ENCODE measurements at regions not wholly inside any gene's neighbourhood (a gene's known extent, or its start where the extent isn't known, plus 50 kb on each side); places are given as distances from the start of the nearest gene placed in this dataset.
A peak's percentile ranks its signal among the peaks of the same experiment; 100 is the strongest.

GRCh38 chr12:132424811-132425210 is 65.1 kb upstream of the FBRSL1 start:
- no peak for DNase-seq (ENCODE audit: low read depth)

DNA sequence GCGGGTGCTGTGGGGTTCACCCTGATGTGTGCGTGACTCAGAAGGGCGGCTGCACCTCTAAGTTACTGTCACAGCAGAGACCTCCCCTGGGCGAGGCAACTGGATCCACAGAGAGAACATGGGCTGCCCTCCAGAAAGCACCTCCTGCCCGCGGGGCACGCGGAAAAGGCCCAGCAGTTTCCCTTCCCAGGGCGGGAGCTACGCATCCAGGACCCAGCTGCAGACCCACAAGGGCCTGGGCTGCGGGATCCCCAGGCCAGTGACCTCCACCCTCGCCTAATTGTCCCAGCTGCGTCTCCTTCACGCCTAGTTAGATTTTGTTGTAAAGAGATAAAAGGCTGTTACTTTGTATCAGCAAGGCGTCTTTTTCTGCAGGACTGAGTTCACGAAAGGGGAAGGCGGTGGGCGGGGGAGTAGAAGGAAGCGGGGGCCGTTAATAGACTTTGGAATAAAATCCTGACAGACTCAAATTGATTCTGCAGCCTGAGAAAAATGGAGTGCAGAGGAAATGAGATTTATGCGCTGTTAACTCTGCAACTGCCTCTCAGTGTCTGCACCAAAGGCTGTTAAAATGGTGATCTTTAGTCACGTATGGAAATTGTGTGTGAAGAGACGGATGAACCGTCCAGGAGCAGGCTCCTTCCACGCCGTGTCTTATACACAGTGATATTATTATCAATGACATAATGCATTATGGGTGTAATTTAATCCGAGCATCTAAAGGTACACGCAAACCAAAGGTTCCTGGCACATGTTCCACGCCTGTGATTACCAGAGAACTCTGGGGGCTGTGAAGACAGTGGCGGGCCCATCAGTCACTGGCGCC is 65.9 kb upstream of the FBRSL1 start:
- no peak for DNase-seq (ENCODE audit: low read depth)

DNA sequence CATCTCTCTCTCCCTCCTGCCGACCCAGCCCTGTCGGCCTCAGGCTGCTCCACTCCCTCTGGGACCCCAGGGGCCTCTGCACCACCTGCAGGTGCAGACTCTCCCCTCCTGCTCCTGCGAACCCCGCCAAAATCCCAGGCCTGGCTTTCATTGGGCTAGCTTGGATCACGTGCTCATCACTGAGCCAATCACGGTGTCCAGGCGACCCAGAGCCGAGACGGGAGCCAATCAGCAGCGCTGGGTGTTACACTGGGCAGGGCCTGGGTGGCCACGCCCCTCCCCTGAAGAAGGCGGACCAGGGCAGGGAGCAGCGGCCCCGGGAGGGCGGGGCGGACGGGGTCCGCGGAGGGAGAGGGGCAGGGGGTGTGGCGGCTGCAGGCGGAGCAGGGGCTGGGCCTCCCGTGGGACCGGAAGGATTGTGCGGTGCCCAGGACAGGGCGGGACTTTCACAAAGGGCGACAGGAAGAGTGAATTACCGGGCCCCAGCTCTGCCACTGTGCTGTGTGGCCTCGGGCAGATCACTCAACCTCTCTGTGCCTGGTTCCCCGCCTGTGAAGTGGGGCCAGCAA is 66.6 kb upstream of the FBRSL1 start:
- DNase-seq (ENCODE audit: low read depth) = no peak

- DNase-seq (ENCODE audit: low read depth) = no peak
Measured at GRCh38 chr12:132422381-132423043, 67.4 kb upstream of the FBRSL1 start.

GRCh38 chr12:132422040-132422380 is 67.9 kb upstream of the FBRSL1 start:
- DNase-seq (ENCODE audit: low read depth) = no peak

DNA sequence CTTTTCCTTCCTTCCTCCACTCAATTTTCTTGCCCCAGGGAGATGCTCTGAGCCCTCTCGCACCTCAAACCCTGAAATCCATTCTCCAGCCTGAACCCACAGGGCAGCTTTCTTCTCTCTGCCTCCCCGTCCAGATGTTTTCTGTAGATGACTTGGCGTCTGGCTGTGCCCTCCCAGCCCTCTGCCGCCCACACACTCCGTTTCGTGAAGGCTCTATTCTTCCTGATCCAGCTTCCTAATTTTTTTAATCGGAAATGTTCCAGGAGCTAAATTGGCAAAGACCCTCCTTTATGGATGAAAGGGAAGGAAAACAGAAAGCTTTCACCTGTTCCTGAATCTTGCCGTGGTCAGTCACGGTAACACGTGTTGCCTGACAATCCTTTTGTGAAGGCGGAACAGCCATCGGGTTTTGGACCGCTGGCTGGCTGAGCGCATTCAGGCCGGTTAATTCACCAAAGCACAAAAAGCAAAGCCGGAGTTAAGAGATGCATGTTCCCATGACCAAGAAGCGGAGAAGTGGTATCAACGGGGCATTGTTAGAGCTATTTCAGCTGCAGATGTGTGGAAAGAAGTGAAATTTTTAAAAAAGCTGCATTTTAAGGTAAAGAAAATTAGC is 70.2 kb upstream of the FBRSL1 start:
- DNase-seq (ENCODE audit: low read depth) = no peak

DNA sequence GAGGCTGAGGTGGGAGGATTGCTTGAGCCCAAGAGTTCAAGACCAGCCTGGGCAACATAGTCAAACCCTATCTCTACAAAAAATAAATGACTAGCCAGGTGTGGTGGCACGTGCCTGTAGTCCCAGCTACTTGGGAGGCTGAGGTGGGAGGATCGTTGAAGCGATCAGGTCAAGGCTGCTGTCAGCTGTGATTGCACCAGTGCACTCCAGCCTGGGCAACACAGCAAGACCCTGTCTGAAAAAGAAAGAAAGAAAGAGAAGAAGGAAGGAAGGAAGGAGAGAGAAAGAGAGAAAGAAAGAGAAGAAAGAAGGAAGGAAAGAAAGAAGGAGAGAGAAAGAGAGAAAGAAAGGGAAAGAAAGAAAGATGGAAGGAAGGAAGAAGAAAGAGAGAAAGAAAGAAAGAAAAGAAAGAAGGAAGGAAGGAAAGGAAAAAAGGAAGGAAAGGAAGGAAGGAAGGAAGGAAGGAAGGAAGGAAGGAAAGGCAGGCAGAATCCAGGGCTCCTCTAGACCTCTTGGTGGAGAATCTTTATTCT is 71.5 kb upstream of the FBRSL1 start:
- no peak for DNase-seq (ENCODE audit: low read depth)

- DNase-seq (ENCODE audit: low read depth) = no peak
Measured at GRCh38 chr12:132417741-132418140, 72.2 kb upstream of the FBRSL1 start.

GRCh38 chr12:132416827-132417226 is 73.1 kb upstream of the FBRSL1 start:
- no peak for DNase-seq (ENCODE audit: low read depth)

DNA sequence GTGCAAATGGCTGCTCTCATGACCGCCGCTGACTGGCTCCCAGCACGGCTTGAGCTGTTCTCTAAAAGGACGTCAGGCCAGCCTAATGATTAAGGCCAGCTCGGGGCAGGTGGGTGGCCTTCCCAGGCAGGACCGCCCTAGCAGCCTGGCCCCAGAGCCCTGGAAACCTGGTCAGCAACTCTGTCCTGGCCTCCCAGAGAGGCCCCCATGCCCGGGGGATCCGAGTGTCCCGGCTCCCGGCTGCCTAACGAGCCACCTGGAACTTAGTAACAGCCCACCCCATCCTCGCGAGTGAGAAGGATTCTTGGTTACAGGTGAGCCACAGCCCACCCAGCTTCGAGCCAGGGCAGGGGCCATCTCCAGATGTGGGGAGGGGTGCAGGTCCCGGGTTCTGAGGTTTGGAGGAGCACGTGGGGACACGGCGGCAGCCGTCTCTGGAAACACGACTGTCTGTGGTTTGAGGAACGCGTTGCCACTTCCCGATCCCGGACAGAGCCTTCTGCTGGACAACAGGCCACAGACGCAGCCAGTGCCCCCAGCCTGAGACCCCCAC is 73.8 kb upstream of the FBRSL1 start:
- no peak for DNase-seq (ENCODE audit: low read depth)

DNA sequence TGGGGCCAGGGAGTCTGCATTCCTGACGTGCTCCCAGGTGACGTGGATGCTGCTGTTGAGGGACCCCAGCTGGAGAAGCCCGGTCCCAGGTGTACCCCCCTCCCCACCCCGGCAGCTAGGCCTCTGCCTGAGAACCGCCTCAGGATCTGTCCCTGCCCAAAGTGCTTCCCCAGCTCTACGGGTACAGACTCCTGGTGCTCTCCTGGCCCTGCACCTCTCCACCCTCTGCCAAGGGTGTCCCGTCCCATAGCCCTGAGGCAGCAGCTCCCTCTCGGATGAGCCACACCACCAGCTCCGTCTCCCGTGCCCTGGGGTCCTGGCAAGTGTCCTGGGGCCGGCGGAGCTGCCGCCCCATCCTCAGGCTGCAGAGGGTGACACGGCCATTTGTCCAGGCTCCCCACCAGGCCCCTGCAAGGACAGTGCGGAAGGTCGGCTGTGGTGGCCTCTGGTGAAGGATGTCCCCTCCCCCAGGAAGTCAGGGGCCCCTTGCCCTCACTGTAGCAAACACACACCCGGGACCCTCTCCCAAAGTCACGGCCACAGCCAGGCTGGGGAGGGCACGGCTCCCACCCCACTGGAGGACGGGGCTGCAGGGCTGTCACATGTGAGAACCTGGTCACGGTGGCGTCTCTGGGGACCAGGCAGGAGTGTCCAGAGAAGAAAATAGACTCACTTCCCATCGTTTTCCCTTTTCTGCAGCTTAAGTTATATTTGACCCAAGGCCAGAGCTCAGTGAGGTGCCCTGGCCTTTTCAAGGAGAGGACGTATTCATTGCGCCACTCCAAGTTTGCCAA is 74.4 kb upstream of the FBRSL1 start:
- no peak for DNase-seq (ENCODE audit: low read depth)

DNA sequence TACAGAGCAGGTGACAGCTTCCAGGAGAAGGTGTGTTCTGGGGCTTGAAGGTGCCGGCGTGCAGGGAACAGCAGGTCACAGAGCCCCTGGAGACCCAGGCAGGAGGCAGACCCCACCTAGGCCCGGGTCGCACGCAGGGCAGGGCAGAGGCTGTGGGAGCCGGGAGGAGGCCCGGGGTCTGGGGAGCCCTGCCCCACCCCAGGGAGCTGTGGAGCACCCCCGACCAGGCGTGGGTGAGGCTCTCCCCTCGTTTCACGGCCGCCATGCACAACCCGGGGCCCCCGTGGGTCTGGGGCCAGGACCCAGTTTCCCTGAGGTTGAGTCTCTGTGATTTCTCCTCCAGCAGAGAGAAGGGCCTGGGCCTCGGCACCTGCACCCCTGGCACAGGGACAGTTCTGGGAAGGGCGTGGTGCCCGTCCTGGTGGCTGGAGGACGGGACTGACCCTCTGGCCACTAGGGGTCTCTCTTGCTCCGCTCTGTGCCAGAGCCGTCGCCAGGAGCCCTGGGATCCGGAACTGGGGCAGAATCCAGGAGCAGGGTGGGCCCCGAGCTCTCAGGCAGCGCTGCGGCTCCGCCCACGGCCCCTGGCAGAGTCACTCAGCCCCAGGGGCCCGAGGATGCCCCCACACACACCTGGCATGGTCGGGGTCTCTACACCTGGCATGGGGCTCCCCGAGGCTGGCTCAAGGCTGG is 75.2 kb upstream of the FBRSL1 start:
- DNase-seq (ENCODE audit: low read depth) = peak; percentile 11

GRCh38 chr12:132413931-132414588 is 75.9 kb upstream of the FBRSL1 start:
- no peak for DNase-seq (ENCODE audit: low read depth)

GRCh38 chr12:132411457-132411856 is 78.5 kb upstream of the FBRSL1 start:
- no peak for DNase-seq (ENCODE audit: low read depth)

- no peak for DNase-seq (ENCODE audit: low read depth)
Measured at GRCh38 chr12:132410849-132411248, 79.1 kb upstream of the FBRSL1 start.

- no peak for DNase-seq (ENCODE audit: low read depth)
Measured at GRCh38 chr12:132410296-132410625, 79.7 kb upstream of the FBRSL1 start.

DNA sequence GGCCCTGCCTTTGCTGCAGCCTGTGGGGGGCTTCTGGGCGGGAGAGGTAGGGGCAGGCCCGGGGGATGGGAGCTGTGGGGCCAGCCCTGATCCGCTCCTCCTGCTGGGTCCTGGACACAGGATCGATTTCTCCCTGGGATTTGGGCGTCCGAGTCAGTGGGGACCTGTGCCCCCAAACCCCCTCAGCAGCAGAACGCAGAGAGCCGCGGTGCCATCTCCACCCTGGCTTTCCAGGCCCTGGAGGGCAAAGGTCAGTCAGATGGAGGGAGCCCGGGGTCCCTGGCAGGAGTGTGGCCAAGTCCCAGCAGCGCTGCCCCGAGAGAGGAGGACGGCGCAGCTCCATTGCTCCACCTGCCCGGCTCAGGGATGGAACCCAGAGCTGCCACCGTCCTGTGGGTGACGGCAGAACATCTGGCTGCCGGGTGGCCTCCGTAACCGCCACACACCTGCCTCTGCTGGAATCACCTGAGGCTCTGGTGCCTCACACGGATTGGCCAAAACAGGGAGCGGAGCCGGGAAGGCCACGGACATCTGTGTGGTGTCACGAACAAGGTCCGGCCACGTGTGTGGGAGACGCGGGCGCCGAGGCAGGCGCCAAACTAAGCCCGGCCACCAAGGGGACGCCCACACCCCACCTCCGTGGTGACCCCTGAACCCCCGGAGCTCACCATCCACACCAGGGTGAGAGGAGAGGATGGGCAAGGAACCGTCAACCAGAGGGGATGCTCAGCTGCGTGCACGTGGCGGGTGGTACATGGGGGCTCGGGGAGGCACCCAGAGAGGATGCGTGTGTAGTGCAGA is 80.3 kb upstream of the FBRSL1 start:
- no peak for DNase-seq (ENCODE audit: low read depth)

GRCh38 chr12:132408626-132409494 is 79.5 kb upstream of the GALNT9 start:
- DNase-seq (ENCODE audit: low read depth) = no peak

- DNase-seq (ENCODE audit: low read depth) = no peak
Measured at GRCh38 chr12:132407992-132408391, 78.6 kb upstream of the GALNT9 start.
